Muscle layer of colon (tissue), 2 donors: ENCODE measurements at regions not wholly inside any gene's neighbourhood (a gene's known extent, or its start where the extent isn't known, plus 50 kb on each side); places are given as distances from the start of the nearest gene placed in this dataset.

Experiments
- H3K27ac ChIP-seq: one replicate; pipeline ENCODE4 v1.7.0; 2013; ENCODE audit warnings: low read depth, mild to moderate bottlenecking, low read length, moderate library complexity
- H3K27me3 ChIP-seq, 2 donors: one replicate each; pipeline ENCODE4 v1.7.0; 2013; ENCODE audit warnings: low read length in 2 of 2, mild to moderate bottlenecking in 2 of 2; ENCODE audit not compliant: insufficient read depth in 2 of 2, control insufficient read depth in 1 of 2
- H3K36me3 ChIP-seq: one replicate; pipeline ENCODE4 v1.7.0; 2013; ENCODE audit warnings: mild to moderate bottlenecking, low read length; ENCODE audit not compliant: insufficient read depth
- H3K4me1 ChIP-seq: one replicate; pipeline ENCODE4 v1.7.0; 2013; ENCODE audit warnings: mild to moderate bottlenecking, low read length; ENCODE audit not compliant: insufficient read depth
- H3K4me3 ChIP-seq, 2 donors: one replicate each; pipeline ENCODE4 v1.7.0; 2013; ENCODE audit warnings: low read length in 2 of 2, low read depth in 1 of 2, mild to moderate bottlenecking in 1 of 2, moderate library complexity in 1 of 2
- H3K9ac ChIP-seq: one replicate; pipeline ENCODE4 v1.7.0; 2013; ENCODE audit warnings: low read length
- H3K9me3 ChIP-seq: one replicate; pipeline ENCODE4 v1.7.0; 2013; ENCODE audit warnings: mild to moderate bottlenecking, low read length
- donor health status: abdominal sarcoma.
- donor health status: Adenocarcinoma of cecum.

DNA sequence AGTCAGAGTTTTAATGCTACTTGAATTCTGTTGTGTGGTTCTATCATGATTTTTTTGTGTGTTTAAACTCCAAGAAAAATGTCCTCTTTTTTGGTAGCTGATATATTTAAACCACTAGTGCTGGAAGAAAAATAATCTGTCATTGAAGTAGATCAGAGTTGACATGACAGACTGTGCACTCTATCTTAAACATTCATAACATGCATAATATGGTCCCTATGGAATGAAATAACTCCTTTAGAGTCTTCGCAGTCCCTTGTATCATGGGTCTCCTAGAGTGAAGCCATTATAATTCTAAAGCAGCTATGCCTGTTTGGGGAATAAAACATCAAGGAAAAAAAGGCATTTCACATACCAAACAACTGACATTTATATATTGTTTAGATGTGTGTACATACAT, 282.7 kb upstream of the CITED2 start:
- H3K27ac ChIP-seq = no peak overlapping the region
- H3K4me1 ChIP-seq = no peaks in the 10 kb centered on the region
- no peaks in the 10 kb centered on the region for H3K27me3 ChIP-seq
- no peaks in the 10 kb centered on the region for H3K36me3 ChIP-seq
- no peak overlapping the region for H3K9ac ChIP-seq
- H3K9me3 ChIP-seq = no peaks in the 10 kb centered on the region
- H3K4me3 ChIP-seq = no peak overlapping the region

DNA sequence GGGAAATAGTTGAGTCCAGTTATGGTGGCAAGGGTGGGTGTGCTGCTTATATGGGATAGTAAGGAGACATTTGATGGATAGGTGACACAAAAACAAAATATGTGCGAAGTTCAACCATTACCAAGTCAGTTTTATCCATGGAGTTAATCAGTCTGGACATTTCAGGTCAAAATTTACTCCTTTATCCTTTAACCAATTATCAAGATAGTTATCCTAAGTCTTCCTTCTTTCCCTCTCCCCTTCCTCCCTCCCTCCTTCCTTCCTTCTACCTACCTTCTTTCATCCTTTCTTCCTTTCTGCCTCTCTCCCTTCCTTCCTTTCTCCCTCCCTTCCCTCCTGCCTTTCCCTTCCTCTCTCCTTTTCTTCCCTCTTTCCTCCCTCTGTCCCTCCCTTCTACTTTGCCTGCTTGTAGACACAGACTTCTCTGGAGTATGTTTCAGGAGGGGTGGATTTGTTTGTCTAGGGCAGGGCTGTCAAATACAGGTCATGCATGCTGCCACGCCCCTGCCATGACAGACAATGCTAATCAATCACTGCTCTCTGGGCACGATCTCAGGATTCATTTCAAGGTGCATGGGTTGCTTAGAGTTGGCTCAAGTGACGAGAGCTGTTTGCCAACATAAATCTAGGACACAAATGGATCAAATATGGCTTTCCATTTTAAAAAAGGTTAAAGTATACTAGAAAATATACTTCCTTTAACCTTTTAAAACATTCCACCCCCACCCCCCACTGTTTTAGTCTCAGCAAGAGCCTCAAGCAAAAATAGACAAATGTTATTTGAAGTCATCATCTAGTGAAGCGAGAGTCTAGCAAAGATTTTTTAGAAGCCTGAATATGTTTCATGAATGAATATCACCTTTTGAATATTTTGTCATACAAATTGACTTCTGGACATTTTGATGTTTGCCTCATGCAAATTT, 281.6 kb upstream of the CITED2 start:
- Histone ChIP-seq H3K36me3 (no peaks in the 10 kb centered on the region), H3K27ac (no peak overlapping the region), H3K4me1 (no peaks in the 10 kb centered on the region), H3K27me3 (no peaks in the 10 kb centered on the region), H3K9me3 (no peaks in the 10 kb centered on the region), H3K9ac (no peak overlapping the region), H3K4me3 (no peak overlapping the region)

DNA sequence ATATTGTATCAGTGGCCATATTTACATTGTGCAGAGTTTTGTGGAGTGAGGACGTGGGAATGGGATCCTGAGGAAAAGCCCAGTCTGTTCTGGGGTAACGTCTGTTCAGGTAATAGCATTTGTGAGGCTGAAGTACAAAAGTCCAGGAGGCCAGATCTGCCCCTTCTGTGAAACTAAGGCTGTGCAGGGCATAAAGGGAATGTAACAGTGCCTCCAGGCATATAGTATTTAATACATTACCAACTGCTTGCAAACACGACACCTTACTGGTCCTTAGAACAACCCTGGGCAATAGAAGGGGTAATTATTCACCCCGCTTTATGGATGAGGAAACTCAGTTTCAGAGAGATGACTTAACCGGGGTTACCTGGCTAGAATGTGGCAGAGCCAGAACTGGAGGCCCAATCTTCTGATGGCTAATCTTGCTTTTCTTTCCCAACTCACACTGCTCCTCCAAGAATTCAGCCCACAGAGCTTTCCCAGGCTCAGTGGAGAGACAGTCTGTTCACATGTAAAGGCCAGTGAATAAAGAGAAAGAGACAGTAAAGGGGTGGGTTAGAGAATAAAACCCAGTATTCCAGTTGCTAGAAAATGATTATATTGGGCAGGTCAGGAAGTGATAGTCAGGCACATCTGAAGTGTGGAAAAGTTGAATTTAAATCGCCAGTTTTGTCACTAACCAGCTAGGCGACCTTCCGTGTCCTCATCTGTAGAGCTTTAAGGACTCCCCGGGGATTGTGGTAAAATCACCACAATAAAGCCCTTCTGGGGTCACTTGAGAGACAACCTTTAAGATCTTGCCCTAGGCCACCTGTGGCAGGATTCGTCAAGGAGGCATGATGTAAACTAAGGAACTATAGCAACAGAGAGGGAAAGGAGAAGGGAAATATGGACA, 280.7 kb upstream of the CITED2 start:
- Histone ChIP-seq H3K27ac (no peak overlapping the region), H3K9ac (no peak overlapping the region), H3K27me3 (no peaks in the 10 kb centered on the region), H3K4me1 (no peaks in the 10 kb centered on the region), H3K4me3 (no peak overlapping the region), H3K36me3 (no peaks in the 10 kb centered on the region), H3K9me3 (no peaks in the 10 kb centered on the region)

DNA sequence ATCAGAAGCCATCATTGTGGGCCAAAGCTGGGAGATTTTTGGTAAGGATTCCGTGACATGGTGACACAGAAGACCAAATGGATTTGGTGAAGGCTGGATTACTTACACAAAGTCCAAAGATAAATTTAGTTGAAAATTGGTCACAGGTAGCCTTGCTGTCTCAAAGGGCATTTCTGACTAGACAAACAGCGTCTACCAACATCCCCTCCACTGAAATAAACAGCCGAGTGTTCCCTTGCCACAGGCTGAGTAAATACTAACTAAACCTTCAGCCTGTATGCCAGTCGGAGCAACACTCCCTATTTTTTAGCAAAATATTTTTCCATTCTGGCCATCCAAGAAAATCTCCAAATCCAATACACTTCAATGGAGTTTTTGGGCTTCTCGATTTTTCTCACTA, 279.9 kb upstream of the CITED2 start:
- Histone ChIP-seq H3K4me1 (no peaks in the 10 kb centered on the region), H3K9ac (no peak overlapping the region), H3K36me3 (no peaks in the 10 kb centered on the region), H3K9me3 (no peaks in the 10 kb centered on the region), H3K4me3 (no peak overlapping the region), H3K27ac (no peak overlapping the region), H3K27me3 (no peaks in the 10 kb centered on the region)

DNA sequence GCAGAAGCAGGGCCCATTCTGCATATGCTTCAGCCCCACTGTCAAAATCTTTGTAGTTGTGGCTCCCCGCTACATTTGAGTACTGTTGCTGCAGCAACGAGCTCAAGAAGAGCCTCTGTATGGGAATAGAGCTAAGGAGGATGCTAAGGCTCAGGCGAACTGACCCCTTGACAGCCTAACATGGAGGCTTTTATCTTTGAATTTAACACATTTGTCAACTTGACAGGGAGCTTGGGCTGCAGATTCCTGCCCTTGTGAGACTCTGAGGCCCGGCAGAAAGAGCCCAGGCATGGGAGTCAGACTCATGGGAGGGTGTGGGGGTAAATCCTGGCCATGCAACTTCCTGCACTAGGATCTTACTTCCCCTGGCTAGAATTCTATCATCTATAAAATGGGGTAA, 278.7 kb upstream of the CITED2 start:
- Histone ChIP-seq H3K4me1 (no peaks in the 10 kb centered on the region), H3K4me3 (no peak overlapping the region), H3K9me3 (no peaks in the 10 kb centered on the region), H3K9ac (no peak overlapping the region), H3K27ac (no peak overlapping the region), H3K36me3 (no peaks in the 10 kb centered on the region), H3K27me3 (no peaks in the 10 kb centered on the region)

DNA sequence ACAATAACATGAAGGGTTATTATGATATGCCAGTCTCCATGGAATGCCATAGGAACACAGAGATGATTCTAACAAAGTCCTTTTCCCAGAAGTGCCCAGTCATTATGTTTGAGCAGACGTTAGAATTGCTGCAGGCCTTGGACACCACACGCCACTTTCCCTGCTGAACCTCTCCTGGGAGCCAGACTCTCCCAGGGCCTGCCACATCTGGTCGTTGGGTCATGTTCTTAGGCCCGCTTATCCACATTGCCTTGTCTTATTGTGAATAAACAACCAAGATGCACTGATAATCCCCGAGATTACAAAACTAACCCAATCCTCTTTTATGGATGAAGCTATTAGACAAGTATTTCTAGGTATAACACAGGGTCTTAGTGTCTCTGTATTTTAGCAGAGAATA, 276.5 kb upstream of the CITED2 start:
- H3K9me3 ChIP-seq = no peaks in the 10 kb centered on the region

DNA sequence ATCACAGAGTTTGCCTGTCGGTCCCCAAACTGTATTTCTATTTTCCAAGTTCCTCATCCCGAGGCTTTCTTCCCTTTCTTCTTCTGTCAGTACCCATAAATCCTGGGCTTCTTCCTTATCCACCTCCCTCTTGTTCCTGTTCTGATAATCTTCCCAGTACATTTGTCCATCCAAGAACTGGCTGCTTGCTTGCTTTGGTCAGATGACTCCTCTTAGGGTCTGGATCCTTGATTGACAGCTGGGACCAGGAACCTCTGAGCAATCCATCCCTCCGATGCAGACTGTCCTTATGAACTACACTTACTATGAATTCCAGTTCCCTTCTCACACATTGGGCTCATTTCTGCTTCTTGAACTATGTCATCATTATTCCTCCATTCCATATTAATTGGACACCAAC, 275.3 kb upstream of the CITED2 start:
- H3K27me3 ChIP-seq = no peaks in the 10 kb centered on the region
- peaks cover 10% of the 10 kb centered on the region for H3K4me1 ChIP-seq
- no peak overlapping the region for H3K4me3 ChIP-seq
- H3K36me3 ChIP-seq = no peaks in the 10 kb centered on the region
- H3K9ac ChIP-seq = no peak overlapping the region
- no peak overlapping the region for H3K27ac ChIP-seq
- H3K9me3 ChIP-seq = no peaks in the 10 kb centered on the region

More for the DNA sequence above, 276.5 kb upstream of the CITED2 start:
- Histone ChIP-seq H3K27ac (no peak overlapping the region), H3K36me3 (no peaks in the 10 kb centered on the region), H3K4me1 (no peaks in the 10 kb centered on the region), H3K27me3 (no peaks in the 10 kb centered on the region), H3K4me3 (no peak overlapping the region), H3K9ac (no peak overlapping the region)

DNA sequence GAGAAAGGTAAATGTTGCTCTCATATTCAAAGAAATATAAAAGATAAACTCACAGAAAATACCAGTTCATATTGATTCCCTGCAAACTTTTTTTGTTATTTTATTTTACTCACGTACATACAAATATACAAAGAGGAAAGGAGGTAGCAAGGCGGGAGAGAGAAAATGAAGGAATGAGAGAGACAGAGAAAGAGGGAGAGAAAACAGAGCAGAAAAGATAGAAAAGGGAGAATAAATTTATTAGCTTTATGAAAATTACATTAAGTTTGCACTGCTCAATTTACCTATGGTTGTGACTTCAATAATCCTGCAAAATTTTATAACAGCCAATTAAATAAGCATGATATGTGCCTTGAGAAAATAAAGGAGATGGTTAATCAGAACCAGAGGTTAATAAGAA, 274.7 kb upstream of the CITED2 start:
- Histone ChIP-seq H3K9ac (no peak overlapping the region), H3K4me1 (peaks cover 16% of the 10 kb centered on the region), H3K27ac (no peak overlapping the region), H3K9me3 (no peaks in the 10 kb centered on the region), H3K36me3 (no peaks in the 10 kb centered on the region), H3K4me3 (no peak overlapping the region), H3K27me3 (no peaks in the 10 kb centered on the region)

DNA sequence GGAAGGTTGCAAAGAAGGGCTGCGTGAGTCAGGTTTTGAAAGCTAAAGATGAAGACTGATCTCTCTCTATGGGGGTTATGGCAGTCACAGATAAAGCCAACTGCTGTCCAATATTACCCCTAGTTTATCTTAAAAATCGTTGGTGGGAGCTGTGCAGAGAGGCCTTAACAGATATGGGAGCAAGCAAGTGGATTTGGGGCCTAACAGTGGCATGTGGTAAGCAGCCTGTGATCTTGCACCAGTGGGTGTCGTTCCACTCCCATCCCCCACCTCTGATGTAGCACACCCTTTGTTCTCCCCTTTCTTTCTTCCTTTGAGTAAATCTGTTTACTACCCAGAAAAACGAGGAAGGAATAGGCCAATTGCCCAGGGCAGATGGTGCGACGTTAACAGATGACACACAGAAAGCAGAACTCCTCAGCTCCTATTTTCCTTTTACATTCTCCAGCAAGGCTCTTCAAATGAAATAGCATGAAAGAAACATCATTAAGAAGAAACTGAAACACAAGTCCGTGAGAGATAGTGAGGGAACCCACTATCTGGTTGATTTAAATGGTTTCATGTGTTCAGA, 274.1 kb upstream of the CITED2 start:
- H3K27ac ChIP-seq = no peak overlapping the region
- peaks cover 21% of the 10 kb centered on the region for H3K4me1 ChIP-seq

DNA sequence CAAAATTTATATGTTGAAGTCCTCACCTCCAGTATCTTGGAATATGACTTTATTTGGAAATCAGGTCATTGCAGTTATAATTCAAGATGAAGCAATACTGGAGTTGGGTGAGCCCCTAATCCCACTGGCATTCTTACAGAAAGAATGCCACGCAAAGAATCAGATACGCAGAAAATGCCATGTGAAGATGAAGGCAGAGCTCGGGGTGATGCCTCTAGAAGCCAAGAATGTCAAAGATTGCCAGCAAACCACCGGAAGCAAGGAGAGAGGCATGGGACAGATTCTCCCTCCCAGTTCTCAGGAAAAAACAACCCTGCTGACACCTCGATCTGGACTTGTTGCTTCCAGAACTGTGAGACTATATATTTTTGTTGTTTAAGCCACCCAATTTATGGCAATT, 273.4 kb upstream of the CITED2 start:
- no peaks in the 10 kb centered on the region for H3K36me3 ChIP-seq

More for the DNA sequence above, 274.1 kb upstream of the CITED2 start:
- no peaks in the 10 kb centered on the region for H3K36me3 ChIP-seq
- no peaks in the 10 kb centered on the region for H3K9me3 ChIP-seq
- no peak overlapping the region for H3K9ac ChIP-seq
- no peak overlapping the region for H3K4me3 ChIP-seq
- no peaks in the 10 kb centered on the region for H3K27me3 ChIP-seq

DNA sequence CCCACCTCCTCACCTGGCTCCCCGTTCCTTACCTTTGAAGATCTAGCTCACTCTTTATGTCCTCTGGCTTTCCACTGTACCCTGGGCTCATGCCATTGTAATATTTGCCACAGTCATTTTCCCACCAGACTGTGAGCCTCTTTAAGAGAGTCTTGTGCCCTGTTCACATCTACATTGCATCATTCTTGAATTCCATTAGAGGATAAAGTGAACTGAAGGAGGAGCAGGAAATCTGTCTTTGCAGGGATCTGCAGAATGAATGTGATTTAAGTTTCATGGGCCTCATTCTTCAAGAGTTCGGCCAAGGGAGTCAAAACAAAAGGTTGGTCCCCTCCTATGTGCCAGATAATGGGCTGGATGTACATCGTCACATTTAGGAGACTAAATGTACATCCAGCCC, 272.6 kb upstream of the CITED2 start:
- H3K27ac ChIP-seq = no peak overlapping the region
- no peaks in the 10 kb centered on the region for H3K27me3 ChIP-seq
- no peak overlapping the region for H3K4me3 ChIP-seq
- H3K9me3 ChIP-seq = no peaks in the 10 kb centered on the region
- H3K9ac ChIP-seq = no peak overlapping the region
- H3K4me1 ChIP-seq = peaks cover 21% of the 10 kb centered on the region
- H3K36me3 ChIP-seq = no peaks in the 10 kb centered on the region

More for the DNA sequence above, 273.4 kb upstream of the CITED2 start:
- Histone ChIP-seq H3K4me3 (no peak overlapping the region), H3K9me3 (no peaks in the 10 kb centered on the region), H3K4me1 (peaks cover 21% of the 10 kb centered on the region), H3K27me3 (no peaks in the 10 kb centered on the region), H3K27ac (no peak overlapping the region), H3K9ac (no peak overlapping the region)
